ENCODE measurements at regions not wholly inside any gene's neighbourhood (a gene's known extent, or its start where the extent isn't known, plus 50 kb on each side); places are given as distances from the start of the nearest gene placed in this dataset.

DNA sequence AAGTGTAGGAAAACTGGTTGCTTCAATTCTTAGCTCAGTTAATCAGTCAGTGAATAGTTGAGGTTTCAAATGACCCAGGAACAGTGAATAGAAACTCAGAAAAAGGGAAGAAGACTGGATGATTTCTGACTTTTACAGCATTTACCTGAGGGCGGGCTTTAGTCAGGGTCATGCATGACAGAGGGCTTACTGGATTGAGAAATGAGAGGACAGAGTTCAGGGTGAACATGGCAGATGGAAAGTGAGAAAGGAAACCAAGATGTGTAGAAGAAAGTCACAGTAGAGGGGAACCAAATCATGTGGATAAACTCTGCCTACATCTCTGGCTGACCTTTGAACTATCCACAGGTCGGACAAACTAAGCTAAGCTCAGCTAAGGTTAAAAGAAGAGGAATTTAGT, 596.0 kb downstream of the SEMA5A start:
- Histone ChIP-seq H3K4me1 (ENCODE audit: control insufficient read depth in 1 of 2, insufficient read depth in 2 of 2, low read length in 2 of 2) (no peaks in the 10 kb centered on the region), H3K27me3 (ENCODE audit: control insufficient read depth in 1 of 2, insufficient read depth in 2 of 2, low read length in 2 of 2) (no peaks in the 10 kb centered on the region), H3K9me3 (ENCODE audit: control insufficient read depth in 1 of 2, low read length in 2 of 2) (no peaks in the 10 kb centered on the region), H3K27ac (ENCODE audit: low read depth, low read length) (no peak overlapping the region), H3K36me3 (ENCODE audit: control insufficient read depth in 1 of 2, insufficient read depth in 2 of 2, low read length in 2 of 2) (no peaks in the 10 kb centered on the region), H3K4me3 (ENCODE audit: low read depth in 1 of 2, low read length in 2 of 2) (no peak overlapping the region), H3K9ac (ENCODE audit: low read depth in 1 of 2, low read length in 2 of 2) (no peak overlapping the region)

DNA sequence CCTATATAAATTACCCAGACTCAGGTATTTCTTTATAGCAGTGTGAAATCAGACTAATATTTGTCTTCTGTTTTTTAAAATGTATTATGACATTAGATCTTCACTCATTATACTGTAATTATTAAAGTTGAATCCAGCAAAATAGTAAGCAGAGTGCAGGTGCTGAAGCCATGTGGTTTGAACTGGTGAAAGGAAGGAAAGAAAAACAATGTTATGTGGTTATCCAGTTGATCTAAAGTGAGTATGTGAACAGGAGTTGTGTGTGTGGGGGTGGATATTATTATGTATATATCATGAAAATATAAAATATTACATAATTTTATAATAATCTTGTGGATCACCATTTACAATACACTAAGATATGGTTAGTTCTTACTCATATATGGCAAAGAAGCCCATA, 593.7 kb downstream of the SEMA5A start:
- Histone ChIP-seq H3K27me3 (ENCODE audit: control insufficient read depth in 1 of 2, insufficient read depth in 2 of 2, low read length in 2 of 2) (no peaks in the 10 kb centered on the region), H3K27ac (ENCODE audit: low read depth, low read length) (no peak overlapping the region), H3K9ac (ENCODE audit: low read depth in 1 of 2, low read length in 2 of 2) (no peak overlapping the region), H3K36me3 (ENCODE audit: control insufficient read depth in 1 of 2, insufficient read depth in 2 of 2, low read length in 2 of 2) (no peaks in the 10 kb centered on the region), H3K9me3 (ENCODE audit: control insufficient read depth in 1 of 2, low read length in 2 of 2) (no peaks in the 10 kb centered on the region), H3K4me3 (ENCODE audit: low read depth in 1 of 2, low read length in 2 of 2) (no peak overlapping the region), H3K4me1 (ENCODE audit: control insufficient read depth in 1 of 2, insufficient read depth in 2 of 2, low read length in 2 of 2) (no peaks in the 10 kb centered on the region)

DNA sequence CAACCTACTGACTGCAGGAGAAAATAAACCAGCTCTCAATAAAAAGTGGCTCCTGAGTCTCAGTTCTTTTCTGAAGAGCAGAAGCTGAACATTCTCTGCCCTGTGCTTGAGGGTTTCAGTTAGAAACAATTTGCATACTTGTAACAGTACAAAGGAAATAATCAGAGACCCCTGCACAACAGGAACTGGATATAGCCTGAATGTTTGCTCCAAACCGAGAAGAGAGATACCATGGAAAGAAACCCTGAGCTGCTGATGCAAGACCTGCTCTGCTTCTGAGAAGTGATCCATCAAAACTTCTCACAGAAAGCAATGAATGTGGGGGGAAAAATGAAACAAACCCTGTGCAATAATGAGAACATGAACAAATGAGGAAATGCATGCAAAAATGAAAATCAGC, 592.9 kb downstream of the SEMA5A start:
- no peaks in the 10 kb centered on the region for H3K36me3 ChIP-seq (ENCODE audit: control insufficient read depth in 1 of 2, insufficient read depth in 2 of 2, low read length in 2 of 2)
- H3K9me3 ChIP-seq (ENCODE audit: control insufficient read depth in 1 of 2, low read length in 2 of 2): no peaks in the 10 kb centered on the region
- no peak overlapping the region for H3K27ac ChIP-seq (ENCODE audit: low read depth, low read length)
- H3K9ac ChIP-seq (ENCODE audit: low read depth in 1 of 2, low read length in 2 of 2): no peak overlapping the region
- no peaks in the 10 kb centered on the region for H3K27me3 ChIP-seq (ENCODE audit: control insufficient read depth in 1 of 2, insufficient read depth in 2 of 2, low read length in 2 of 2)
- no peak overlapping the region for H3K4me3 ChIP-seq (ENCODE audit: low read depth in 1 of 2, low read length in 2 of 2)
- no peaks in the 10 kb centered on the region for H3K4me1 ChIP-seq (ENCODE audit: control insufficient read depth in 1 of 2, insufficient read depth in 2 of 2, low read length in 2 of 2)

DNA sequence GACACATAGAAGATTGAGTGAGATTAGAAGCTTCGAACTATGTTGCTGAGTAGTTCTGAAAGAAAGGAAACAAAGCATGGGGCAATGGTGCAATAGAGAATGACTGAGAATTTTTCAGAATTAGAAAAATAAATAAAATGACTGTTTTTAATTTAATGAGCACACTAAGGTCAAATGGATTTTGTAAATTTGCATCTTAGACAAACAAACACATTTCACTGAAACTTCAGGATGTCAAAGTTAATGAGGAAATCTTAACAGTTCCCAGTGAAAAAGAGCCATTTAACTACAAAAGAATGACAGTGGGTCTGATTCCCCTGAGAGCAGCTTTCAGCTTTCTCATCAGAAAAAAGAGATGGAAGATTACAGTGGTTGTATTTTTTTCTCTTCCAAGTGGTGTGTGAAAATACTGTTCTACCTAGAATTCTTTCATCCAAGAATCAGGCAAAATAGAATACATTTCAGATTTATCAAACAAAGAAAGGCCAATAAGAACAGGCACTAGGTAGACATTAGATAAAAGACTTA, 591.9 kb downstream of the SEMA5A start:
- Histone ChIP-seq H3K4me3 (ENCODE audit: low read depth in 1 of 2, low read length in 2 of 2) (no peak overlapping the region), H3K36me3 (ENCODE audit: control insufficient read depth in 1 of 2, insufficient read depth in 2 of 2, low read length in 2 of 2) (no peaks in the 10 kb centered on the region), H3K9ac (ENCODE audit: low read depth in 1 of 2, low read length in 2 of 2) (no peak overlapping the region), H3K4me1 (ENCODE audit: control insufficient read depth in 1 of 2, insufficient read depth in 2 of 2, low read length in 2 of 2) (no peaks in the 10 kb centered on the region), H3K27me3 (ENCODE audit: control insufficient read depth in 1 of 2, insufficient read depth in 2 of 2, low read length in 2 of 2) (no peaks in the 10 kb centered on the region), H3K9me3 (ENCODE audit: control insufficient read depth in 1 of 2, low read length in 2 of 2) (no peaks in the 10 kb centered on the region), H3K27ac (ENCODE audit: low read depth, low read length) (no peak overlapping the region)

DNA sequence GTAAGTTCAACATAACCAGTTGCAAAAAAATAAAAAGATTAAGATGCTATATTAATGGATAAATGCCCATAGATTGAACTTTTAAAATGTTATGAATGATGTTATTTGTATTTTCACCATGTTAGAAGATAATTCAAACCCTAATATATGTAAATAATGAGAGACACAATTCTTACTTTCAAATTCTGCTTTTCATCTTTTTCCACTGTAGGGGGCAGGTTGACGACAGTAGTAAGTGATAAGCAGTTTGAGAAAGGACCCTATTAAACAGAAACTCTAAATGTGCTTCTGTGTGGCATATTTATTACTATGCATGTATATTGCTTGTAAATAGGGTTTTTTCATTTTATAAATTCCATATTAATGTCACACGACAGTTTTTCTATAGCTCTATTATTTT, 591.1 kb downstream of the SEMA5A start:
- no peak overlapping the region for H3K4me3 ChIP-seq (ENCODE audit: low read depth in 1 of 2, low read length in 2 of 2)
- no peaks in the 10 kb centered on the region for H3K27me3 ChIP-seq (ENCODE audit: control insufficient read depth in 1 of 2, insufficient read depth in 2 of 2, low read length in 2 of 2)
- H3K9ac ChIP-seq (ENCODE audit: low read depth in 1 of 2, low read length in 2 of 2): no peak overlapping the region
- H3K9me3 ChIP-seq (ENCODE audit: control insufficient read depth in 1 of 2, low read length in 2 of 2): no peaks in the 10 kb centered on the region
- H3K4me1 ChIP-seq (ENCODE audit: control insufficient read depth in 1 of 2, insufficient read depth in 2 of 2, low read length in 2 of 2): no peaks in the 10 kb centered on the region
- no peaks in the 10 kb centered on the region for H3K36me3 ChIP-seq (ENCODE audit: control insufficient read depth in 1 of 2, insufficient read depth in 2 of 2, low read length in 2 of 2)
- H3K27ac ChIP-seq (ENCODE audit: low read depth, low read length): no peak overlapping the region

DNA sequence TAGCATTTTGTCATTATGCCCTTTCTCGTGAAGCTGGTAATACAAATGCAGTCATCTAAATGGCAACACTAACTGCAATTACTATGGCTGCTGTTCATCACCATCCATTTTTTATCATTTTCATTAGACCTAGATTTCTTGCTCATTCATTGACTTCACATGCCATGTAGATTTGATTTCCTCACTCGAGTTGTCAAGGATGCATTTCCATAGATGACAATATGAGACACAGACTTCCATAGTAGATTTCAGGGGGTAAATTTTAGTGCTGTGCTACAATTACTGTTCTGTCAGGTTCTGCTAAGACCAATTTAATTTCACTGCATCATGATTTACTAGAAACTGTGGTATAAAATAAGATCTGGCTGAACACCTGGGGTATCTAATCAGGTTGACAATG, 589.2 kb downstream of the SEMA5A start:
- Histone ChIP-seq H3K9ac (ENCODE audit: low read depth in 1 of 2, low read length in 2 of 2) (no peak overlapping the region), H3K9me3 (ENCODE audit: control insufficient read depth in 1 of 2, low read length in 2 of 2) (no peaks in the 10 kb centered on the region), H3K27me3 (ENCODE audit: control insufficient read depth in 1 of 2, insufficient read depth in 2 of 2, low read length in 2 of 2) (no peaks in the 10 kb centered on the region), H3K27ac (ENCODE audit: low read depth, low read length) (no peak overlapping the region), H3K4me1 (ENCODE audit: control insufficient read depth in 1 of 2, insufficient read depth in 2 of 2, low read length in 2 of 2) (no peaks in the 10 kb centered on the region), H3K36me3 (ENCODE audit: control insufficient read depth in 1 of 2, insufficient read depth in 2 of 2, low read length in 2 of 2) (no peaks in the 10 kb centered on the region), H3K4me3 (ENCODE audit: low read depth in 1 of 2, low read length in 2 of 2) (no peak overlapping the region)

DNA sequence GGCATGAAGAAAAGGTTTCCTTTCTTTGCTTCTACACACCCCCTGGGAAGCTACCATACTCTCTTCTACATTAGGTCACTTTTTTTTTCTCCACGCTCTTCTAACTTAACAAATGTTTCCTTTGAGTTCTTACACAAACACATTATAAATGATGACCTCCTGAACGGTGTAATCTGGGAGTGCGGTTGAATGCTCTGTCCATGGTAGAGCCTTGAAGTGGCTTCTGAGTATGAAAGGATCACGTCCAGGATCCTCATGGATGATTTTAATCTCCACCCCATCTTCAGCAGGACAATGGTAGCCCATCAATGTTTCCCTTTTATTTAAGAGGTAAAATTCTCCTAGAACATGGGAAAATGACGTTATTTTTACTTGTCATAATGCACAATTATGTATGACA, 587.3 kb downstream of the SEMA5A start:
- Histone ChIP-seq H3K27ac (ENCODE audit: low read depth, low read length) (no peak overlapping the region), H3K36me3 (ENCODE audit: control insufficient read depth in 1 of 2, insufficient read depth in 2 of 2, low read length in 2 of 2) (no peaks in the 10 kb centered on the region), H3K9ac (ENCODE audit: low read depth in 1 of 2, low read length in 2 of 2) (no peak overlapping the region), H3K4me1 (ENCODE audit: control insufficient read depth in 1 of 2, insufficient read depth in 2 of 2, low read length in 2 of 2) (no peaks in the 10 kb centered on the region), H3K27me3 (ENCODE audit: control insufficient read depth in 1 of 2, insufficient read depth in 2 of 2, low read length in 2 of 2) (no peaks in the 10 kb centered on the region), H3K9me3 (ENCODE audit: control insufficient read depth in 1 of 2, low read length in 2 of 2) (no peaks in the 10 kb centered on the region), H3K4me3 (ENCODE audit: low read depth in 1 of 2, low read length in 2 of 2) (no peak overlapping the region)

DNA sequence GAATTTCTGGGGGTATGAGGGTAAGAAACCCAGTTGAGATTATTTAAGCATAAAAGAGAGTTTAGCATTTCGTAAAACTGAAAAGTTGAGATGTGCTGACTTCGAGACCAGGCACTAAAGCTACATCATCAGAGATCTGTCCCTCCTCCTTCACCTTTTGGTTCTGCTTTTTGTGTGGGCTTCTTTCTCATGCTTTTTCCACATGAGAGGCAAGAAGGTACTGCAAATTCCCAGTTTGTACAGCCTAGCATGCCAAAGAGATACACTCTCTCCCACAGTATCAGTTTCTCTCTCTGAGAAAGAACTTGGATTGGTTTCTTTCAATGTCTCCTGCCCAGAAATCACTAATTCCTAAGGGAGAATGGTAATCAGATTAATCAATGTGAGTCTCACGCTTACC, 584.7 kb downstream of the SEMA5A start:
- peaks cover 0 to 3% of the 10 kb centered on the region in 2 donors for H3K9me3 ChIP-seq (ENCODE audit: control insufficient read depth in 1 of 2, low read length in 2 of 2)
- H3K9ac ChIP-seq (ENCODE audit: low read depth in 1 of 2, low read length in 2 of 2): no peak overlapping the region
- H3K27ac ChIP-seq (ENCODE audit: low read depth, low read length): no peak overlapping the region
- no peak overlapping the region for H3K4me3 ChIP-seq (ENCODE audit: low read depth in 1 of 2, low read length in 2 of 2)
- no peaks in the 10 kb centered on the region for H3K36me3 ChIP-seq (ENCODE audit: control insufficient read depth in 1 of 2, insufficient read depth in 2 of 2, low read length in 2 of 2)
- H3K4me1 ChIP-seq (ENCODE audit: control insufficient read depth in 1 of 2, insufficient read depth in 2 of 2, low read length in 2 of 2): no peaks in the 10 kb centered on the region
- no peaks in the 10 kb centered on the region for H3K27me3 ChIP-seq (ENCODE audit: control insufficient read depth in 1 of 2, insufficient read depth in 2 of 2, low read length in 2 of 2)

DNA sequence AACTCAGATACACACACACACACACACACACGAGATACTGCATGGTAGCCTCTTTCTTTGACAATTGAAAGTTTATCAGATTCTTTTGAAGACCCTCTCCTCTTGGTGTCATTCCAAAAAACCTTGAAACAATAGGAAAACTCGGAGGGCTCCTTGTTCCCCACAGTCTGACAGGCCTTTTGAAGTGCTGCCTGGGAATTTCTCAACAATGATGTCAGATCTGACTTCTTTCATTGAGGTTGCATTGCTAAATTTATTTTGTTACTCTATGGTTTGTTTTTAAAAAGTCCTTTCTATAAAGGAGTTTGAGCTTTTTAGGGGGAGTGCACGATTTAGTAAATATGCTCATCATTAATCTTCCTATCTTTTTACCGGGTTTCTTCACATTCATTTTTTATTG, 583.9 kb downstream of the SEMA5A start:
- Histone ChIP-seq H3K4me1 (ENCODE audit: control insufficient read depth in 1 of 2, insufficient read depth in 2 of 2, low read length in 2 of 2) (no peaks in the 10 kb centered on the region), H3K9ac (ENCODE audit: low read depth in 1 of 2, low read length in 2 of 2) (no peak overlapping the region), H3K9me3 (ENCODE audit: control insufficient read depth in 1 of 2, low read length in 2 of 2) (peaks cover 0 to 3% of the 10 kb centered on the region in 2 donors), H3K36me3 (ENCODE audit: control insufficient read depth in 1 of 2, insufficient read depth in 2 of 2, low read length in 2 of 2) (no peaks in the 10 kb centered on the region), H3K27me3 (ENCODE audit: control insufficient read depth in 1 of 2, insufficient read depth in 2 of 2, low read length in 2 of 2) (no peaks in the 10 kb centered on the region), H3K27ac (ENCODE audit: low read depth, low read length) (no peak overlapping the region), H3K4me3 (ENCODE audit: low read depth in 1 of 2, low read length in 2 of 2) (no peak overlapping the region)

DNA sequence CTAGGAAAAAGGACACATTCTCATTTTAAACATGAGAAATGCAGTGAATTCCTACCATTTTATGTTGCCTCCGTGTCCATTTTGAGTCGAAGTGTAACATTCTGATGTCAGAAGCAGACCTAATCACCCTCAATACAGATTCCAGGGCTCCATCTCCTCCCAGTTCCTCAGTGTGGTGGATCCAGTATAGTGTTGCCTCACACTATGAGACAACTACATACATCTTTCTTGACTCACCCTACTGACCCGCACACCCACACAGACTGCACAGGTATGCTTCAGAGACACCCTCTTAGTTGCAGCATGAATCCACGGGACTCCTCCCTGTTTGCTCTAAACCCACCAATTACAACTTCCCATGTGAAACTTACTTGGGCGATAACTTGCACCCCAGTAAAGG, 564.9 kb downstream of the SEMA5A start:
- Histone ChIP-seq H3K36me3 (ENCODE audit: control insufficient read depth in 1 of 2, insufficient read depth in 2 of 2, low read length in 2 of 2) (no peaks in the 10 kb centered on the region), H3K4me1 (ENCODE audit: control insufficient read depth in 1 of 2, insufficient read depth in 2 of 2, low read length in 2 of 2) (no peaks in the 10 kb centered on the region), H3K27me3 (ENCODE audit: control insufficient read depth in 1 of 2, insufficient read depth in 2 of 2, low read length in 2 of 2) (no peaks in the 10 kb centered on the region), H3K4me3 (ENCODE audit: low read depth in 1 of 2, low read length in 2 of 2) (no peak overlapping the region), H3K9me3 (ENCODE audit: control insufficient read depth in 1 of 2, low read length in 2 of 2) (no peaks in the 10 kb centered on the region), H3K27ac (ENCODE audit: low read depth, low read length) (no peak overlapping the region), H3K9ac (ENCODE audit: low read depth in 1 of 2, low read length in 2 of 2) (no peak overlapping the region)

DNA sequence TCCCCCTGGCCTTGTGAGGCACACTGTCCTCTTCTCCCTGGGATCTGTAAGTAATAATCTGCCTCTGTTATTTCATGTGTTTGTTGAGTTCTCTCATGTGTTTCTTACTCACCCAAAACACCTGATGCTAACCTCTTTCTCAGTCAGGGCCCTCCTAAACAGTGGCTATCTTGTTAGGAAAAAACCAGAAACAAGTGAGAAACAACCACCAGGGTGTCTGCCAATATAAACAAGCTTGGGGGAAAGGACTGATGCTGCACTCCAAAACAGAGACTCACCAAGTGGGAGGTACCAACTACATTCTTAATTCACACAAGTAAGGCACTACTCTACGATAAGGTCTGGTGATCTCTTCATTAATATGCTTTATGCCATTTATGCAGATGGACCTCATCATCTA, 564.4 kb downstream of the SEMA5A start:
- Histone ChIP-seq H3K9me3 (ENCODE audit: control insufficient read depth in 1 of 2, low read length in 2 of 2) (no peaks in the 10 kb centered on the region), H3K4me3 (ENCODE audit: low read depth in 1 of 2, low read length in 2 of 2) (no peak overlapping the region), H3K4me1 (ENCODE audit: control insufficient read depth in 1 of 2, insufficient read depth in 2 of 2, low read length in 2 of 2) (no peaks in the 10 kb centered on the region), H3K36me3 (ENCODE audit: control insufficient read depth in 1 of 2, insufficient read depth in 2 of 2, low read length in 2 of 2) (no peaks in the 10 kb centered on the region), H3K27me3 (ENCODE audit: control insufficient read depth in 1 of 2, insufficient read depth in 2 of 2, low read length in 2 of 2) (no peaks in the 10 kb centered on the region), H3K27ac (ENCODE audit: low read depth, low read length) (no peak overlapping the region), H3K9ac (ENCODE audit: low read depth in 1 of 2, low read length in 2 of 2) (no peak overlapping the region)

All from duodenal mucosa (tissue), 2 donors.